M059J (cell line): ENCODE measurements at regions not wholly inside any gene's neighbourhood (a gene's known extent, or its start where the extent isn't known, plus 50 kb on each side); places are given as distances from the start of the nearest gene placed in this dataset.

Experiments
- DNase-seq: peaks from one replicate; pipeline ENCODE4 v3.0.0-alpha.2; 2012; ENCODE audit warnings: low read depth

GRCh38 chr7:125567686-125568085, 638.1 kb upstream of the POT1 start:
- DNase-seq = no peak

DNA sequence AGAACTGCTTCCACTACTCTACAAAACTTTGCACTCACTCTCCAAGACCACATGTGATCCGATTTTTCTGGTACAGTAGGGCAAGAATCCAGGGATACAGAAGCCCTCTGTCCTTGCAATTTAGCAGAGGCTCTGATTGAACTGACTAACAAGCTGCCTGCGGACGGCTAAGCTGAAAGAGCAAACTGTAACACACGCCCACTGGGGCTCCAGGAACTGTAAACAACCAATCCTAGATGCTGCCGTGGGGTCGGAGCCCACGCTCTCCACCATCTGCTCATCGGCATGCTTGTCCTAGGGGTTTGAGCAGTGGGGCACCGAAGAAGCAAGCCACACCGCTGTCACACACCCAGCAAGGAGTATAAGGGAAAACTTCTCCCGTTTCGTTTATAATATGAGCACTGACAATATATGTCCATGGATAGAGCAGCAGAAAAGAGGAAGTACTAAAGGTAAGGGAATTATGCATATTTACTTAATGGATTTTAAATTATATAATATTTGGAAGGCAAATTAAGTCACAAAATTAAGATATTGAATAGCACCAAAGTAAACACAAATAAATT, 634.4 kb upstream of the POT1 start:
- no peak for DNase-seq

- DNase-seq = no peak
These were observed 633.9 kb upstream of the POT1 start for GRCh38 chr7:125563557-125563956.

- DNase-seq = no peak
These were observed 631.4 kb upstream of the POT1 start for GRCh38 chr7:125561006-125561405.

GRCh38 chr7:125559921-125560320, 630.3 kb upstream of the POT1 start:
- no peak for DNase-seq

DNA sequence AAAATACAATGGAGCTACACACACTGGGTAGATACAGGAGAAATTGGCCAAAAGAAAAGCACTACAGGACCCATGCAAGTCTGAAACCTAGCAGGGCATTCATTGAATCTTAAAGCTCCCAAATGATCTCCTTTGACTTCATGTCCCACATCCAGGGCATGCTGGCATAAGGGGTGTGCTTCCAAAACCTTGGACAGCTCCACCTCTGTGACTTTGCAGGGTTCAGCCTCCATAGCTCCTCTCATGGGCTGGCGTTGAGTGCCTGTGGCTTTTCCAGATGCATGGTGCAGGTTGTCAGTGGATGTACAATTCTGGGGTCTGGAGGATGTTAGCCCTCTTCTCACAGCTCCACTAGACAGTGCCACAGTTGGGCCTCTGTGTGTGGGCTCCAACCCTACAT, 626.3 kb upstream of the POT1 start:
- no peak for DNase-seq

- no peak for DNase-seq
These were observed 621.4 kb upstream of the POT1 start for GRCh38 chr7:125551008-125551407.

- no peak for DNase-seq
These were observed 617.9 kb upstream of the POT1 start for GRCh38 chr7:125547505-125547904.

DNA sequence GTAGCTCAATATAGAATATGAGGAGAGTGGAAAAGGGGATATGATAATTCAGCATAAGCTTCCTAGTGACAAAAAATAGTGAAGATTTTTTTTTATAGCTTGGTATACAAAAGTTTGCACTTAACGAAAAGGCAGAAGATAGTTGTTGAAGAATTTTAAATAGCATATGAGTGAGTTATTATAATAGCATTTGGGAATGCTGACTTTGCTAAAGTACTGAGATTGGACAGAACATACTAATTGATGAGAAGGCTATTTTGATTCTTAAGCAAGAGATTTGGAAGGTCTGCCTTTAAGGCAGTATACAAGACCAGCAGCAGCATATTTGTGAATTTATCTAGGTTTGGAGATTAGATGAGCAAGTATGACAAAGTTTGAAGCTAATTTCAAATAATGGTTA, 600.9 kb upstream of the POT1 start:
- DNase-seq = no peak

DNA sequence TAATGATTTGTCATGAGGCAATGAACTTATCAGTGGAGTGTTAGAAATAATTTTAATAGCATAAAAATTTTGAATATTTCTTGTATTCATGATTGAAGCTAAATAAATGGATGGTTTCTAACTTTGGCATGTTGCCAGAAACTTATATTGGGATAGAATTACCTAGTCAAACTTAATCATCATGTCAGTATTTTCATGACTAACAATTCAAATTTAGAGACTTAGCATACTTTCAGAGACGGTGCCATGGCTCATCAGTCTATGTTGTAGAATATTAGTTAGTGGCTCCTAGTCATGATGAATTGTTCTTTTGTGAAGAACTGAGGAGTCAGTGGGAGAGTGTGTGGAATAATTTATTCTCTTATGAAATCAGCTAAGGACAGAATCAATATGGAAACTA, 599.6 kb upstream of the POT1 start:
- no peak for DNase-seq

- DNase-seq = no peak
These were observed 597.3 kb upstream of the POT1 start for GRCh38 chr7:125526958-125527357.

GRCh38 chr7:125526092-125526491, 596.5 kb upstream of the POT1 start:
- no peak for DNase-seq

GRCh38 chr7:125516194-125516593, 586.6 kb upstream of the POT1 start:
- no peak for DNase-seq

DNA sequence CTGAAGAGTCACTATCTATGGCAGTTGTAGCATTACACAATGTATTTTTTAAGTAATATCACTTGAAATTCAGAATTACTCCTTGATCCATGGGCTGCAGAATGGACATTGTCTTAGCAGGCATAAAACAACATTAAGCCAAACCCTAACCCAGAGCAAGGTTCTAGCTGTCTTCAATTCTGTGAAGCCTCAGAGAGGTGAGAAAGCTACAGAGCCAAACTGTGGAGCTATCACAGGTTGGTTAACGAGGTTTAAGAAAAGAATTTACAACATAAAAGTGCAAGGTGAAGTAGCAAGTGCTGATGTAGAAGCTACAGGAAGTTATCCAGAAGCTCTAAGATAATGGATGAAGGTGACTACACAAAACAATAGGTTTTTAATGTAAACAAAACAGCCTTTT, 582.7 kb upstream of the POT1 start:
- no peak for DNase-seq

DNA sequence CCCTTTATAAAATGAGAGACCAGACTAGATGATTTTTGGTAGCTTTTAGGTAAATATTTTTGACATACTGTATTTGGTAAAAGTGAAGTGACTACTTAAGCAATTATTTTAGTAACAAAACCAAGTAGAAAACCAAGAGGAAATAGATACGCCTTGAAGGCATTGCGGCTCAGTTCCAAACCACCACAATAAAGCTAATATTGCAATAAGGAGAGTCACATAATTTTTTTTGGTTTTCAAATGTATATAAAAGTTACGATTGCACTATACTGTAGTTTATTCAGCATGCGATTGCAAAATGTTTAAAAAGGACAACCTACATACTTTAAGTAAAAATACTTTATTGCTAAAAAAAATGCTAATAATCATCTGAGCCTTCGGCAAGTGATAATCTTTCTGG, 581.7 kb upstream of the POT1 start:
- DNase-seq = no peak

DNA sequence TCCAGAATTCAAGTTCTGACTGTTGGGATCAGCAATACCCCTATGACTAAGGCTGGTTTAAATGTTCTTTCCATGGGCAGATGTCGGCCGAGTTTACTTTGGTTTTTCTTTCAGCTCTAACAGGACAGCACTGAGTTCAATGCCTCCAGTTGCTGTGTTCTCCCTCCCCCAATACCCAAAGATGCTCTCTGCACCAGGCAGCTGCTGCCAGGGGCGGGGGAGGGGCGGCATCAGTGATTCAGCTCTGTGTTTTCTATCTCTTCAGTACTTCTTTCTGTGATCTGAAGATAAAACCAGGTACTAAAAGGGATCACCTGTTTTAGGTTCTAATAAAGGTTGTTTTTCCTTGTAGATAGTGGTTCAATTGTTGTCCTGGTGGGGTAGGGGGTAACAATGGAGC, 576.7 kb upstream of the POT1 start:
- DNase-seq = no peak

- no peak for DNase-seq
These were observed 575.2 kb upstream of the POT1 start for GRCh38 chr7:125504848-125505247.

DNA sequence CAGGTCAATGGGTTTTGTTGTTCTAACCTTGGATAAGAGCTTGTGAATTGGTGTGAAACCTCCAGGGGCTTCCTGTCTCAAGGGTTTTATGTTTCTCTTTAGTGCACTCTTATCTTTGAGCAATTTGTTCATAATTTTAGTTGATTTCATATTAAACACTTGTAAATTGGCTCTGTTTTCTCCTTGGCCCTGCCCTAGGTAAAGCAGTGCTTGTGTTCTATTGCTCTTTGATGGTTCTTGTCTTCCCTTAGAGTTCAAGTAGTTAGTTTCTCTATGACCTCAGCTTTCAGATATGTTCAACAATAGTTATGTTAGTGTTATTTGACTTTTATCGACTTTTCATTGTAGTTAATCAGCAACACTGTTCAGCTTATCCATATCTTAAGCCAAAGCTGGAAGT, 566.4 kb upstream of the POT1 start:
- no peak for DNase-seq

DNA sequence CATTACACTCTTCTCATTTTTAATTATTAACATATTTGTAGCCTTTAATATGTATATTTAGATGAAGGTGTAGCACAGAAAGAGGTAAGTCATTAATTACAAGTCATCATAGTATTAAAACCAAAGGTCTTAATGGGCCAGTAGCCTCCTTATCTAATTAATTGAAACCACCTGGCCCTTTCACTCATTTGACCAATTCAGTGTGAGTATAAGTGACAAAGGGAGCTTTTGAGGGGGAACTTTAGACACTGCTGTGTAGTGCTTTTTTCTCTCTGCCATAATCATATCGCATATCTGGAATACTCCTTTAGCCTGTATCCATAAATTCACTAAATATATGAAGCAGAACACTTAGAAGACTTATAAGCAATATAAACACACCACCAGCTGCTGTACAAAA, 562.9 kb upstream of the POT1 start:
- no peak for DNase-seq

GRCh38 chr7:125491137-125491536, 561.5 kb upstream of the POT1 start:
- DNase-seq = no peak

GRCh38 chr7:125490167-125490566, 560.5 kb upstream of the POT1 start:
- DNase-seq = no peak

GRCh38 chr7:125485223-125485622, 555.6 kb upstream of the POT1 start:
- DNase-seq = no peak

GRCh38 chr7:125484755-125485154, 555.1 kb upstream of the POT1 start:
- no peak for DNase-seq

- DNase-seq = no peak
These were observed 551.7 kb upstream of the POT1 start for GRCh38 chr7:125481323-125481722.

DNA sequence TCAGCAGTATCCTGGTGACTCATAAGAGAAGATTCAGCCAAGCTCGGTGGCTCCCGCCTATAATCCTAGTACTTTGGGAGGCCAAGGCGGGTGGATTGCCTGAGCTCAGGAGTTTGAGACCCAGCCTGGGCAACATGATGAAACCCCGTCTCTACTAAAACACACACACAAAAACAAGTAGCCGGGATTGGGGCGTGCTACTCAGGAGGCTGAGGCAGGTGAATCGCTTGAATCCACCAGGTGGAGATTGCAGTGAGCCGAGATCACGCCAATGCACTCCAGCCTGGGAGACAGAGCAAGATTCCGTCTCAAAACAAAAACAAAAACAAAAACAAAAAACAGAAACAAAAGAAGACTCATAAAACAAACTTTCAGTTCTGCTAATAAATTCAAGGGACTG, 551.1 kb upstream of the POT1 start:
- DNase-seq = no peak
